HT-29 (cell line): ENCODE measurements at regions not wholly inside any gene's neighbourhood (a gene's known extent, or its start where the extent isn't known, plus 50 kb on each side); places are given as distances from the start of the nearest gene placed in this dataset.
"Not testable (repeated sequence)": the region's sequence is repeated elsewhere in the genome, so short reads cannot be mapped to it uniquely, and the experiment has no call there.

Experiments
- DNase-seq: peaks from one replicate; pipeline ENCODE4 v3.0.0-alpha.2; 2015; ENCODE audit warnings: low spot score

- no peak for DNase-seq
These were observed 166.2 kb upstream of the TBC1D5 start for GRCh38 chr3:17908399-17909191.

- no peak for DNase-seq
These were observed 163.6 kb upstream of the TBC1D5 start for GRCh38 chr3:17905996-17906395.

- DNase-seq, result no peak
These were observed 159.5 kb upstream of the TBC1D5 start for GRCh38 chr3:17901893-17902292.

GRCh38 chr3:17894434-17895060, 152.1 kb upstream of the TBC1D5 start:
- peak; percentile 48 for DNase-seq

GRCh38 chr3:17891139-17891856, 148.9 kb upstream of the TBC1D5 start:
- DNase-seq, result peak; percentile 6

GRCh38 chr3:17885986-17886385, 143.6 kb upstream of the TBC1D5 start:
- no peak for DNase-seq

GRCh38 chr3:17882981-17883380, 140.6 kb upstream of the TBC1D5 start:
- no peak for DNase-seq

- no peak for DNase-seq
These were observed 134.9 kb upstream of the TBC1D5 start for GRCh38 chr3:17877299-17877698.

GRCh38 chr3:17874636-17875035, 132.2 kb upstream of the TBC1D5 start:
- no peak for DNase-seq

- no peak for DNase-seq
These were observed 130.0 kb upstream of the TBC1D5 start for GRCh38 chr3:17872457-17872856.

- no peak for DNase-seq
These were observed 123.2 kb upstream of the TBC1D5 start for GRCh38 chr3:17865631-17866030.

- DNase-seq, result no peak
These were observed 119.0 kb upstream of the TBC1D5 start for GRCh38 chr3:17861476-17861875.

GRCh38 chr3:17860840-17861471, 118.5 kb upstream of the TBC1D5 start:
- not testable (repeated sequence) for DNase-seq

GRCh38 chr3:17852217-17852616, 109.8 kb upstream of the TBC1D5 start:
- no peak for DNase-seq

GRCh38 chr3:17850448-17850847, 108.0 kb upstream of the TBC1D5 start:
- no peak for DNase-seq

GRCh38 chr3:17848102-17848501, 105.7 kb upstream of the TBC1D5 start:
- no peak for DNase-seq

- DNase-seq, result no peak
These were observed 104.7 kb upstream of the TBC1D5 start for GRCh38 chr3:17847156-17847555.

GRCh38 chr3:17846466-17846865, 104.0 kb upstream of the TBC1D5 start:
- no peak for DNase-seq

GRCh38 chr3:17845026-17845812, 102.8 kb upstream of the TBC1D5 start:
- DNase-seq, result no peak

GRCh38 chr3:17844236-17844635, 101.8 kb upstream of the TBC1D5 start:
- no peak for DNase-seq

GRCh38 chr3:17841190-17841828, 98.9 kb upstream of the TBC1D5 start:
- DNase-seq, result peak; percentile 69
